Effector CD4-positive, alpha-beta T cell (primary cell): ENCODE measurements at regions not wholly inside any gene's neighbourhood (a gene's known extent, or its start where the extent isn't known, plus 50 kb on each side); places are given as distances from the start of the nearest gene placed in this dataset.
"Not testable (repeated sequence)": the region's sequence is repeated elsewhere in the genome, so short reads cannot be mapped to it uniquely, and the experiment has no call there.

Source experiments
- DNase-seq: peaks from one replicate; pipeline ENCODE4 v3.0.0-alpha.2; 2020

- DNase-seq = no peak
These were observed 605.0 kb upstream of the TBL1XR1 start for GRCh38 chr3:177802151-177802900.

- no peak for DNase-seq
These were observed 606.2 kb upstream of the TBL1XR1 start for GRCh38 chr3:177803500-177803899.

- DNase-seq = no peak
These were observed 606.8 kb upstream of the TBL1XR1 start for GRCh38 chr3:177804032-177804431.

- no peak for DNase-seq
These were observed 607.4 kb upstream of the TBL1XR1 start for GRCh38 chr3:177804646-177805045.

- no peak for DNase-seq
These were observed 610.0 kb upstream of the TBL1XR1 start for GRCh38 chr3:177807150-177807875.

- DNase-seq = not testable (repeated sequence)
These were observed 611.7 kb upstream of the TBL1XR1 start for GRCh38 chr3:177808928-177809478.

GRCh38 chr3:177810162-177810623 is 612.9 kb upstream of the TBL1XR1 start:
- DNase-seq = no peak

- DNase-seq = no peak
These were observed 613.8 kb upstream of the TBL1XR1 start for GRCh38 chr3:177811112-177811511.

- DNase-seq = no peak
These were observed 614.6 kb upstream of the TBL1XR1 start for GRCh38 chr3:177811835-177812234.

- DNase-seq = no peak
These were observed 615.2 kb upstream of the TBL1XR1 start for GRCh38 chr3:177812492-177812891.

GRCh38 chr3:177813322-177813721 is 616.0 kb upstream of the TBL1XR1 start:
- no peak for DNase-seq

GRCh38 chr3:177816667-177817208 is 619.5 kb upstream of the TBL1XR1 start:
- DNase-seq = no peak

- no peak for DNase-seq
These were observed 620.5 kb upstream of the TBL1XR1 start for GRCh38 chr3:177817751-177818150.

GRCh38 chr3:177818712-177819240 is 621.5 kb upstream of the TBL1XR1 start:
- DNase-seq = no peak

GRCh38 chr3:177820683-177821316 is 623.5 kb upstream of the TBL1XR1 start:
- DNase-seq = no peak

- no peak for DNase-seq
These were observed 625.4 kb upstream of the TBL1XR1 start for GRCh38 chr3:177822681-177823096.

- no peak for DNase-seq
These were observed 626.5 kb upstream of the TBL1XR1 start for GRCh38 chr3:177823701-177824189.

GRCh38 chr3:177824190-177824786 is 627.0 kb upstream of the TBL1XR1 start:
- no peak for DNase-seq

GRCh38 chr3:177824841-177825240 is 627.6 kb upstream of the TBL1XR1 start:
- no peak for DNase-seq

GRCh38 chr3:177826253-177826652 is 629.0 kb upstream of the TBL1XR1 start:
- no peak for DNase-seq

- DNase-seq = no peak
These were observed 630.4 kb upstream of the TBL1XR1 start for GRCh38 chr3:177827511-177828207.

GRCh38 chr3:177828208-177828565 is 630.9 kb upstream of the TBL1XR1 start:
- no peak for DNase-seq
